Thoracic aorta (tissue), 2 donors: ENCODE measurements at regions not wholly inside any gene's neighbourhood (a gene's known extent, or its start where the extent isn't known, plus 50 kb on each side); places are given as distances from the start of the nearest gene placed in this dataset.

Experiments
- ATAC-seq: fragments of 150-250 bp; one replicate; pipeline ENCODE4 v1.8.0; 2017; ENCODE audit warnings: low read depth; ENCODE audit not compliant: insufficient number of reproducible peaks, low FRiP score
- DNase-seq: peaks from one replicate; pipeline ENCODE4 v3.0.0-alpha.2; 2020; ENCODE audit warnings: low spot score
- H3K27ac ChIP-seq, 2 donors: fragments of 200-600 bp; sonication (generic); 1 replicate in 1 of 2; 2 replicates in 1 of 2; pipeline ENCODE4 v1.5.1; 2016; ENCODE audit warnings: mild to moderate bottlenecking in 2 of 2, moderate library complexity in 2 of 2
- H3K27me3 ChIP-seq: fragments of 200-600 bp; sonication (generic); replicated peaks from 2 replicates; pipeline ENCODE4 v1.6.0; 2016; ENCODE audit warnings: mild to moderate bottlenecking; ENCODE audit not compliant: insufficient read depth
- H3K36me3 ChIP-seq: fragments of 200-600 bp; sonication (generic); one replicate; pipeline ENCODE4 v1.5.1; 2016
- H3K4me1 ChIP-seq, 2 donors: fragments of 200-600 bp; sonication (generic); 1 replicate in 1 of 2; 2 replicates in 1 of 2; pipeline versions ENCODE4 v1.5.1 to v1.6.0; 2016; ENCODE audit warnings: low read depth in 2 of 2, mild to moderate bottlenecking in 1 of 2; ENCODE audit not compliant: control insufficient read depth in 1 of 2
- H3K4me3 ChIP-seq: fragments of 200-600 bp; sonication (generic); 2 replicates; pipeline ENCODE4 v1.5.1; 2016; ENCODE audit warnings: mild to moderate bottlenecking
- H3K9me3 ChIP-seq: fragments of 200-600 bp; sonication (generic); 2 replicates; pipeline ENCODE4 v1.5.1; 2016
- CTCF ChIP-seq: fragments of 200-600 bp; sonication (generic); IDR thresholded peaks from one replicate; pipeline ENCODE4 v1.5.1; 2019; ENCODE audit warnings: antibody characterized with exemption

- no peaks in the 10 kb centered on the region for H3K4me1 ChIP-seq
- no peak overlapping the region for H3K27ac ChIP-seq
- DNase-seq (no peak), ATAC-seq (no peak)
- H3K27me3 ChIP-seq, result no peaks in the 10 kb centered on the region
- H3K36me3 ChIP-seq, result no peaks in the 10 kb centered on the region
- H3K9me3 ChIP-seq, result no peaks in the 10 kb centered on the region
- TF ChIP-seq CTCF, result no peak
- no peak overlapping the region for H3K4me3 ChIP-seq
Observed at GRCh38 chr2:64704161-64704560, 50.4 kb upstream of the SERTAD2 start.

- no peaks in the 10 kb centered on the region for H3K27me3 ChIP-seq
- DNase-seq, result no peak
- no peak for TF ChIP-seq CTCF
- H3K9me3 ChIP-seq, result no peaks in the 10 kb centered on the region
- H3K27ac ChIP-seq, result no peak overlapping the region
- H3K4me3 ChIP-seq, result no peak overlapping the region
- no peaks in the 10 kb centered on the region for H3K36me3 ChIP-seq
- H3K4me1 ChIP-seq, result no peaks in the 10 kb centered on the region
- ATAC-seq, result no peak
Observed at GRCh38 chr2:64704996-64705395, 51.3 kb upstream of the SERTAD2 start.

DNA sequence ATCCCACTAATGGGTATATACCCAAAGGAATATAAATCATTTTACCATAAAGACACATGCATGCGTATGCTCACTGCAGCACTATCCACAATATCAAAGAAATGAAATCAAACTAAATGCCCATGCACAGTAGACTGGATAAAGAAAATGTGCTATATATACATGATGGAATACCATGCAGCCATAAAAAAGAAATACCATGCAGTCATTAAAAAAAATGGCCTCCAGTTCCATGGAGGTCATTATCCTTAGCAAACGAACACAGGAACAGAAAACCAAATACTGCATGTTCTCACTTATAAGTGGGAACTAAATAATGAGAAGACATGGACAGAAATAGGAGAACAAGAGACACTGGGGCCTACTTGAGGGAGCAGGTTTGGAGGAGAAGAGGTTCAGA lies 53.6 kb upstream of the SERTAD2 start:
- no peaks in the 10 kb centered on the region for H3K27me3 ChIP-seq
- H3K27ac ChIP-seq, result no peak overlapping the region
- H3K4me3 ChIP-seq, result no peak overlapping the region
- TF ChIP-seq CTCF, result no peak
- ATAC-seq (no peak), DNase-seq (no peak)
- H3K9me3 ChIP-seq, result no peaks in the 10 kb centered on the region
- no peaks in the 10 kb centered on the region for H3K36me3 ChIP-seq
- H3K4me1 ChIP-seq, result no peaks in the 10 kb centered on the region

DNA sequence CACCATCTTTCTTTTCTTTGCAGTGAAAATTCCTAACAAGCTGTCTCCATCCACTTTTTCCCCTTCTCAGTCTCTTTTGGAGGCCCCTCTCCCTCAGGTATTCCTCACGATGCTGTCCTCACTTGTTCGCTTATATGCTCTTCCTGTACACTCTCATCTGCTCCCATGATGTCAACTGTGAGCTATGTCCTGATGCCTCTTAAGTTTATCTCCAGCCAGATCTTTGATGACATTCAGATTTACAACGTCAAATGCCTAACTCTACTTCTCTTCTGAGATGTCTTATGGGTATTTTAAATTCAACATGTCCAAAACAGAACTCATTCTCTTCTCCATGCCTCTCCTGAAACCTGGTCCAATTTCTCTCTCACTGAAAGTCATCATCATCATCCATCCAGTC lies 55.1 kb upstream of the SERTAD2 start:
- no peak for ATAC-seq
- Histone ChIP-seq H3K27me3 (no peaks in the 10 kb centered on the region), H3K4me1 (no peaks in the 10 kb centered on the region), H3K9me3 (no peaks in the 10 kb centered on the region), H3K27ac (no peak overlapping the region), H3K4me3 (no peak overlapping the region), H3K36me3 (no peaks in the 10 kb centered on the region)
- TF ChIP-seq CTCF, result no peak
- DNase-seq, result no peak

- H3K4me3 ChIP-seq, result no peak overlapping the region
- H3K27ac ChIP-seq, result no peak overlapping the region
- H3K4me1 ChIP-seq, result no peaks in the 10 kb centered on the region
- H3K36me3 ChIP-seq, result no peaks in the 10 kb centered on the region
- no peaks in the 10 kb centered on the region for H3K9me3 ChIP-seq
- DNase-seq, result no peak
- H3K27me3 ChIP-seq, result no peaks in the 10 kb centered on the region
- TF ChIP-seq CTCF, result no peak
- no peak for ATAC-seq
Observed at GRCh38 chr2:64711252-64711800, 57.6 kb upstream of the SERTAD2 start.
